HG03354 (cell line): ENCODE measurements at regions not wholly inside any gene's neighbourhood (a gene's known extent, or its start where the extent isn't known, plus 50 kb on each side); places are given as distances from the start of the nearest gene placed in this dataset.

ENCODE experiments used
- ATAC-seq: cut with Tn5 transposase; IDR thresholded peaks from one replicate; pipeline ENCODE4 v1.9.1; 2021; ENCODE audit warnings: mild to moderate bottlenecking; ENCODE audit not compliant: unreplicated experiment, poor library complexity, severe bottlenecking

GRCh38 chr20:7361931-7362330, 578.3 kb downstream of the HAO1 start:
- no peak for ATAC-seq

GRCh38 chr20:7362601-7363000, 577.7 kb downstream of the HAO1 start:
- ATAC-seq: no peak

- ATAC-seq: no peak
These were observed 574.1 kb downstream of the HAO1 start for GRCh38 chr20:7366189-7366588.

- no peak for ATAC-seq
These were observed 568.6 kb downstream of the HAO1 start for GRCh38 chr20:7371518-7372163.

- ATAC-seq: no peak
These were observed 564.4 kb downstream of the HAO1 start for GRCh38 chr20:7375905-7376304.

GRCh38 chr20:7378864-7379605, 561.2 kb downstream of the HAO1 start:
- no peak for ATAC-seq

GRCh38 chr20:7379621-7380220, 560.5 kb downstream of the HAO1 start:
- no peak for ATAC-seq

- ATAC-seq: no peak
These were observed 557.0 kb downstream of the HAO1 start for GRCh38 chr20:7383216-7383615.

GRCh38 chr20:7387638-7388193, 552.5 kb downstream of the HAO1 start:
- no peak for ATAC-seq

GRCh38 chr20:7389216-7389615, 551.0 kb downstream of the HAO1 start:
- no peak for ATAC-seq

GRCh38 chr20:7392542-7393206, 547.6 kb downstream of the HAO1 start:
- ATAC-seq: no peak

- no peak for ATAC-seq
These were observed 541.1 kb downstream of the HAO1 start for GRCh38 chr20:7399114-7399513.

- no peak for ATAC-seq
These were observed 540.7 kb downstream of the HAO1 start for GRCh38 chr20:7399575-7399974.

GRCh38 chr20:7406671-7407070, 533.6 kb downstream of the HAO1 start:
- no peak for ATAC-seq

- ATAC-seq: no peak
These were observed 530.1 kb downstream of the HAO1 start for GRCh38 chr20:7410150-7410549.

- no peak for ATAC-seq
These were observed 529.2 kb downstream of the HAO1 start for GRCh38 chr20:7411075-7411474.

- ATAC-seq: no peak
These were observed 524.8 kb downstream of the HAO1 start for GRCh38 chr20:7415427-7415826.

GRCh38 chr20:7416382-7416781, 523.9 kb downstream of the HAO1 start:
- ATAC-seq: no peak

GRCh38 chr20:7420345-7420744, 519.9 kb downstream of the HAO1 start:
- ATAC-seq: no peak

GRCh38 chr20:7426890-7427496, 513.3 kb downstream of the HAO1 start:
- ATAC-seq: no peak
